ENCODE measurements at regions not wholly inside any gene's neighbourhood (a gene's known extent, or its start where the extent isn't known, plus 50 kb on each side); places are given as distances from the start of the nearest gene placed in this dataset.
A peak's percentile ranks its signal among the peaks of the same experiment; 100 is the strongest.

- no peak for DNase-seq
Measured at GRCh38 chrX:148372925-148373324, 127.5 kb upstream of the AFF2 start.

DNA sequence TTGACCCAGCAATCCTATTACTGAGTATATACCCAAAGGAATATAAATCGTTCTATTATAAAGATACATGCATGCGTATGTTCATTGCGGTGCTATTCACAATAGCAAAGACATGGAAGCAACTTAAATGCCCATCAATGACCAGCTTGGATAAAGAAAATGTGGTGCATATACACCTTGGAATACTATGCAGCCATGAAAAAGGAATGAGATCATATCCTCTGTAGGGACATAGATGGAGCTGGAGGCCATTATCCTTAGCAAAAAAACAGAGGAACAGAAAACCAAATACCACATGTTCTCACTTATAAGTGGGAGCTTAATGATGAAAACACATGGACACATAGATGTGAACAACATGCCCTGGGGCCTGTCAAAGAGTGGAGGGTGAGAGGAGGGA, 124.1 kb upstream of the AFF2 start:
- DNase-seq = no peak

DNA sequence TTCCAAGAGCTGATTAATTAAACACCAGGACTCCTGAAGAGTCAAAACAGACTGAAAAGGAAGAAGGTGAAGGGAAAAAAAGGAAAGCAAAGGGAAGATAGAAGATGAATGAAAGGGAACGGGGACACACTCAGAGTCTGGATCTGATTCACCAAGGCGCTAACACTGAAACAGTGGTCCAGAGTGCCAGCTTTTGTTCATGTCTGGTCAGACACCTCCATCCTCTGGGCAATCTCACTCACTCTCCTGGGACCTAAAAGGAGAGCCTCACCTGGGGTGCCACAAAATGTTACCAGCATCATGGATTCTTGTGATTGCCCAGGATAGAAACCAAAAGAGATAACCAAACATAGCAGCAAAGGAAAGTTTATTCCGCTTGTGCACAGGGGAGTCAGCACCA, 120.3 kb upstream of the AFF2 start:
- no peak for DNase-seq

DNA sequence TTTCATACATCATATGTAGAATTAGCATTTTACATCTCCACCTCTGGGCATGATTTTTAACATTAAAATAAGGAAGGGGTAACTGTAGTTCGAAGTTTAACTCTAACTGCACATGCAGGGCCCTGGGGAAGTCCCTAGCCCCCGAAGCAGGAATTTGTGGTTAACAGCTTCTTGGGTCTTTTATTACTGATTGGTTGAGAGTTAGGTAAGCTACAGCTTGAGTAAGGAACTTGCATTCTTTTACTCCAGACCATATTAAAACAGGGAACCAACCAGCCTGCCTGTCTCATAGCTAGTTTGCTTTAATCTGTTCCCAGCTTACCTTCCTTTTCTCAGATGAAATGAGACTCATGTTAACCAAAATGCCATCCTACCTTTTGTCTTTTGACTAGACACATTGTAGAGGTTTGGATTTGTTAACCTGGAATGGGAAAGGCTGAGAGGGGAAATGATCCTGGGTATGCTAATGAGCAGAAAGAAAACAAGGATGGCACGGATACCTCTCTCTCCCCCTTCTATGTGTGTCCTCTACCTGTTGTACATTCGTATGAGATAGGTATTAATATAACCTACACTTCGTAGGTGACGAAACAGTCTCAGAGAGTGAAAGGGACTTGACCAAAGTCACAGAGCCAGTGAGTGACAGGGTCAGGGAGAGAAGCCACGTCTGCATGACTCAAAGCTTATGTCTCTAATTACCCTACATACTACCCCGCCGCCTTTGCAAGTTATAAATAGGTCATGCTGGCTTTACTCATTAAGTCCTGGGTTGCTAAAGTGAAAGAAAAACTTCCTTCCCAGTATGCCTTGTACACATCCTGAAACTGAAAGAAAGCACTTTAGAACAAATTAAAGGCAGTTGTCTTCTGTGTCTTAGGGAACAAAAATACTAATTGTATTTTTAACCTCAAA, 119.5 kb upstream of the AFF2 start:
- DNase-seq = peak; percentile 47 to 54

DNA sequence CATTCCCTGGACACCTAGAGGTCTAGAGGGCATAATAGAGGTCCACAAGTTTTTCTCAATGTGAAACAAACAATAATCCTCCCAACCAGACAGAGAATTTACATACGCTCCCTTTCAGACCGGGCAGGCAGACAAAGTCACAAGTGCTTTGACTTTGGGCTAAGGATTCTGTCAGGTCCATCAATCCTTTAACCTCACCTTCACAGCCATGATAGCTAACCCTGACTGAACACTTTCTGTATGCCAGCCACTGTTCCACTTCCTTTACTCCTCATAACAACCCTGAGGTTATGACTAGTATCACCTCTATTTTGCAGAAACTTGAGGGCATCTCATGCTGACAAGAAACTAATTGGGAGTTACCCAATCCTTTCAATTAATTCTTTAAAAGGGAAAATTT, 118.8 kb upstream of the AFF2 start:
- no peak for DNase-seq

DNA sequence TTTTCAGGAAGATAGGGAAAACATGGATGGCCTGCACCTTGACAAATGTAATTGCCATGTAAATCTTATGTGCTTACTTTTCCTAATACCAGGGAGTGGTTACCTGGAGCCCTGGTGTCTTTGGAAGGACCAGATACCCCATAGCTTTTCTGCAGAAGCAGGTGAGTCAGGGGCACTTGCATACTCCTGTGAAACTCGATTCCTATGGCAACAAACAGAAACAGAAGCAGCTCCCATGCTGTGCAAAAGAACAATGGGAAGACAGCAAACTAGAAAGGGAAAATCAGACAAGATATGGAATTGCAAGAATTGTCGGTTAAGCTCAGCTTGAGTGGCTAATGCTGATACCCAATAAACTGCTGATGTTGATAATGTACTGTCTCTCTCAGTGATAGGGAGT, 117.4 kb upstream of the AFF2 start:
- DNase-seq = no peak

DNA sequence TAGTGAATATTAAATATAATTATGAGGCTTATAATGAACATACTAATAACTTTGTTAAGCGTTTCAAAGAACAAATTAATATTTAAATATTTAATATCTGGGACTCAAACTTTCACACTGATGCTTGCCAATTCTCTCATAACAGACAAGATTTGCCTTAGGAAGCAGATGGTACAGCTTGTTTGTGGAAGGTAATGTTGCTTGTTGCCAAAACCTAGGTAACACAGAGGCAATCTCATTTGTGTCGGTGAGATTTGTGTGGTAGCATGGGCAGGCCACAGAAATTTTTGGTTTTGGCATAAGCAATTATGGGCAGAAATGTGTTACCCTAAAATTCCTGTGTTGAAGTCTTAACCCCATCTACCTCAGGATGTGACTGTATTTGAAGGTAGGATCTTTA, 114.9 kb upstream of the AFF2 start:
- no peak for DNase-seq

DNA sequence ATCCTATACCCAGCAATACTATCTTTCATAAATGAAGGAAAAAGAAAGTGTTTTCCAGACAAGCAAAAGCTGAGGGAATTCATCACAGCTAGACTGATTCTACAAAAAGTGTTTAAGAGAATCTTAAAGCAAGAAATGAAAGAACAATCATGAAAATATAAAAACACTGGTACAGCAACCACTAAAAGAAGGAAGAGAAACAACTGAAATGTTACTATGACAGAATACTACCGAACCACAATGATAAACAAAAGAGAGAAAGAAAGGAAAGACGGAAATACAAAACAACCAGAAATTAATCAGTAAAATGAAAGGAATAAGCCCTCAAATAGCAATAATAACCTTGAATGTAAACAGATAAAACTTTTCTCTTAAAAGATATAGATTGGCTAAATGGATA, 110.8 kb upstream of the AFF2 start:
- no peak for DNase-seq

DNA sequence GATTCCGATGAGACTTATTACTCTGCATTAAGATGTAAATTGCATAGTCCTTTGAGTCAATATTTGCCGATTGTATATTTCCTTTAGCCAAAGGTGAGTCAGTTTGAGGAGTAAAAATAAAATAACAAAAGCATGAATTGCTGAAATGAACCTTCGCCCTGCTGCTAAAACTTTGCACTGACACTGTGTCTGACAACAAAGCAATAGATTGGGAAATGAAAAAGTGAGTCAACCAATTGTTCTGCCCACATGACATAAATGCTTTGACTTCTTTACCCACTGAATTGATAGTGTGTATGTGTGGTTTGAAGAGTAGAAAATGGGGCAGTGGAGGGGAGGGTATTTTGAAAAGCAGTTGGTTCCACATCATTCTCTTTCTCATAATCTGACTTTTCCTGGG, 88.4 kb upstream of the AFF2 start:
- no peak for DNase-seq

GRCh38 chrX:148416142-148416541, 84.3 kb upstream of the AFF2 start:
- DNase-seq = no peak

- DNase-seq = no peak
Measured at GRCh38 chrX:148416931-148417330, 83.5 kb upstream of the AFF2 start.

- DNase-seq = no peak
Measured at GRCh38 chrX:148417934-148418333, 82.5 kb upstream of the AFF2 start.

- no peak for DNase-seq
Measured at GRCh38 chrX:148422526-148422925, 77.9 kb upstream of the AFF2 start.

GRCh38 chrX:148424570-148424969, 75.8 kb upstream of the AFF2 start:
- DNase-seq = no peak

DNA sequence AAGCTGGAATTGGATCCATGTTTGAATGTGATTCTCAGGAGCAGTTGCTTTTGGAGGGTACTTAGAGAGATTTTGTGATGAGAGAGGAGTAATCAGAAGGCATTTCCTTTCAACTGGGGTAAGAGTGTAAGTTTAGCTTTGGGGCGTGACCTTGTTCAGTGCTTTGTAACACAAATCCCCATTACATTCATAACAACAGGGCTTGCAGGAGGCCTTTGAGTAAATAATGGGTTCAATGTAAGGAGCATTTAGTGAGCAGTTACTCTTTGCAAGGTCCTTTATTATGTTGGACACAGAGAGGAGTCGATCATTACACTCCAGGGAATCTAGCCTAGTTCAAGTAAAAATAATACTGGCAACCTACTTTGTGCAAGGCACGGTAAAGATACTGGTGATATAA, 74.0 kb upstream of the AFF2 start:
- no peak for DNase-seq

GRCh38 chrX:148441387-148441786, 59.0 kb upstream of the AFF2 start:
- no peak for DNase-seq

DNA sequence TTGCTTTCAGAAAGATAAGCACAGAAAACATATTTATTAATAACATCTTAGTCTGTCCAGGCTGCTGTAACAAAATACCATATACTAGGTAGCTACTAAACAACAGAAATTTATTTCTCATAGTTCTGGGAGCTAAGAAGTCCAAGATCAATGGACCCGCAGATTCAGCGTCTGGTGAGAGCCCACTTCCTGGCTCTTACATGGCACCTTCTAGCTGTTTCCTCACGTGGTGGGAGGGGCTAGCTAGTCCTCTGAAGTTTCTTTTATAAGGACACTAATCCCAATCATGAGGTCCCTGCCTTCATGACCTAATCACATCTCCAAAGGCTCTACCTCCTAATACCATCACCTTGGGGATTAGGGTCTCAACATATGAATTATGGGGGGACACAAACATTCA, 57.2 kb upstream of the AFF2 start:
- no peak for DNase-seq

DNA sequence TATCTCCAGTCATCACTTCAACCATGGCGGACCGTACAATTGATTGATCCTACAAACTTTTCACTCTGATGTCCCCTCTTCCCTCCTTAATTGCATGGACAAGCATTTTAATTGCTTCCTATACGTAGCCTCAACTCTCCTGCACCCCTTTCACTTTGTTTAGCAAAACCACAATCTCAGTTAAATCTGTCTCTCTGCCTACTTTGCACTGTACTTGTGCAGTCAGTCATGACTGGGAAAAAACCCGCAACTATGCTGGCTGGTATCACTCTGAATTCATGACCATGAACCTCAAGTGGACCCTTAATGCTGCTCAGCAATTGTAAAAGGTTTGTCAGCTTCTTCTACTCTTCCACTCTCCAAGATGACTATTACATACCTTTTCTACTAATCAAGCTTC, 51.7 kb upstream of the AFF2 start:
- DNase-seq = no peak
